ENCODE measurements at regions not wholly inside any gene's neighbourhood (a gene's known extent, or its start where the extent isn't known, plus 50 kb on each side); places are given as distances from the start of the nearest gene placed in this dataset.

GRCh38 chr2:134782107-134782506 lies 56.3 kb upstream of the ACMSD start:
- no peaks in the 10 kb centered on the region for H3K4me1 ChIP-seq (ENCODE audit: control insufficient read depth in 1 of 2, insufficient read depth in 2 of 2, low read depth in 1 of 2, low read length in 1 of 2)
- DNase-seq: no peak
- H3K27ac ChIP-seq (ENCODE audit: low read depth in 2 of 2, low read length in 1 of 2): no peak overlapping the region
- H3K4me2 ChIP-seq: no peak overlapping the region
- H3F3A ChIP-seq (replicated peaks; ENCODE audit: insufficient read depth): no peaks in the 10 kb centered on the region
- no peak overlapping the region for H3K9ac ChIP-seq
- 47% methylated on average over 7 of the region's 7 CpGs for WGBS (ENCODE audit: low lambda C conversion rate)
- no peaks in the 10 kb centered on the region for H4K20me1 ChIP-seq (ENCODE audit: insufficient read depth)
- TF ChIP-seq RXRA (IDR thresholded peaks at IDR 0.05; ENCODE audit: borderline replicate concordance, low read depth) (no peak), POLR2AphosphoS5 (IDR thresholded peaks at IDR 0.05; ENCODE audit: low read depth, low read length) (no peak), EZH2phosphoT487 (IDR thresholded peaks at IDR 0.05; ENCODE audit: borderline replicate concordance, low read depth) (no peak), MAX (IDR thresholded peaks at IDR 0.05; ENCODE audit: low read depth) (no peak), SIN3A (IDR thresholded peaks at IDR 0.05; ENCODE audit: borderline replicate concordance, low read depth, low read length) (no peak), JUND (IDR thresholded peaks at IDR 0.05) (no peak), GATA2 (CRISPR knock-in tag; IDR thresholded peaks at IDR 0.05) (no peak), FOXM1 (IDR thresholded peaks at IDR 0.05; ENCODE audit: low read depth) (no peak), TEAD4 (IDR thresholded peaks at IDR 0.05; ENCODE audit: borderline replicate concordance, insufficient read depth) (no peak), CHD2 (IDR thresholded peaks at IDR 0.05; ENCODE audit: low read length, partially characterized antibody) (no peak), TAF1 (IDR thresholded peaks at IDR 0.05; ENCODE audit: borderline replicate concordance, low read depth, low read length) (no peak), RCOR1 (IDR thresholded peaks at IDR 0.05; ENCODE audit: low read length) (no peak), RFX5 (IDR thresholded peaks at IDR 0.05; ENCODE audit: low read length) (no peak), EP300 (IDR thresholded peaks at IDR 0.05; ENCODE audit: borderline replicate concordance in 1 of 2, low read depth in 1 of 2, low read length in 1 of 2) (no peak), USF2 (IDR thresholded peaks at IDR 0.05; ENCODE audit: borderline replicate concordance, low read depth, low read length) (no peak), FOSL2 (IDR thresholded peaks at IDR 0.05; ENCODE audit: borderline replicate concordance, low read depth) (no peak), RAD21 (IDR thresholded peaks at IDR 0.05; ENCODE audit: low read length) (no peak)
- TF ChIP-seq, protein P1, sequence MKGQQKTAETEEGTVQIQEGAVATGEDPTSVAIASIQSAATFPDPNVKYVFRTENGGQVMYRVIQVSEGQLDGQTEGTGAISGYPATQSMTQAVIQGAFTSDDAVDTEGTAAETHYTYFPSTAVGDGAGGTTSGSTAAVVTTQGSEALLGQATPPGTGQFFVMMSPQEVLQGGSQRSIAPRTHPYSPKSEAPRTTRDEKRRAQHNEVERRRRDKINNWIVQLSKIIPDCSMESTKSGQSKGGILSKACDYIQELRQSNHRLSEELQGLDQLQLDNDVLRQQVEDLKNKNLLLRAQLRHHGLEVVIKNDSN (IDR thresholded peaks at IDR 0.05; ENCODE audit: borderline replicate concordance, low read depth): no peak
- H3K4me3 ChIP-seq (ENCODE audit: low read depth in 2 of 2, low read length in 1 of 2): no peak overlapping the region
- no peaks in the 10 kb centered on the region for H3K27me3 ChIP-seq (ENCODE audit: insufficient read depth)
- no peaks in the 10 kb centered on the region for H3K79me2 ChIP-seq (ENCODE audit: insufficient read depth)
- H3K9me2 ChIP-seq: no peaks in the 10 kb centered on the region
- no peaks in the 10 kb centered on the region for H3K9me3 ChIP-seq
- POLR2A ChIA-PET: no interaction called here
- H2AFZ ChIP-seq (ENCODE audit: low read depth): no peak overlapping the region
- CTCF ChIA-PET: interaction anchor here (0.6 to 1.9 kb wide), 17 partner anchors 15 to 897 kb away, joined by 3 to 11 read pairs (median 3); no protein-coding TSS in a partner anchor
- no peaks in the 10 kb centered on the region for H3K36me3 ChIP-seq (replicated peaks in 1 of 2; ENCODE audit: control insufficient read depth in 1 of 2, insufficient read depth in 2 of 2, low read length in 1 of 2)

GRCh38 chr2:134782792-134783191 lies 55.6 kb upstream of the ACMSD start:
- no peak overlapping the region for H3K9ac ChIP-seq
- peak; percentile 55 for DNase-seq
- POLR2A ChIA-PET: no interaction called here
- H3K36me3 ChIP-seq (replicated peaks in 1 of 2; ENCODE audit: control insufficient read depth in 1 of 2, insufficient read depth in 2 of 2, low read length in 1 of 2): no peaks in the 10 kb centered on the region
- no peaks in the 10 kb centered on the region for H3K4me1 ChIP-seq (ENCODE audit: control insufficient read depth in 1 of 2, insufficient read depth in 2 of 2, low read depth in 1 of 2, low read length in 1 of 2)
- no peak overlapping the region for H2AFZ ChIP-seq (ENCODE audit: low read depth)
- no peaks in the 10 kb centered on the region for H3F3A ChIP-seq (replicated peaks; ENCODE audit: insufficient read depth)
- CTCF ChIA-PET: interaction anchor here (0.6 to 1.9 kb wide), 21 partner anchors 14 to 898 kb away, joined by 3 to 11 read pairs (median 3); no protein-coding TSS in a partner anchor
- no peaks in the 10 kb centered on the region for H3K9me3 ChIP-seq
- no peak overlapping the region for H3K27ac ChIP-seq (ENCODE audit: low read depth in 2 of 2, low read length in 1 of 2)
- no peaks in the 10 kb centered on the region for H3K27me3 ChIP-seq (ENCODE audit: insufficient read depth)
- H3K79me2 ChIP-seq (ENCODE audit: insufficient read depth): no peaks in the 10 kb centered on the region
- H3K4me3 ChIP-seq (ENCODE audit: low read depth in 2 of 2, low read length in 1 of 2): no peak overlapping the region
- no peaks in the 10 kb centered on the region for H3K9me2 ChIP-seq
- H4K20me1 ChIP-seq (ENCODE audit: insufficient read depth): no peaks in the 10 kb centered on the region
- no peak overlapping the region for H3K4me2 ChIP-seq
- 0 out of 2 replicates have a peak, but pooled peaks have one; percentile 16 for TF ChIP-seq PBX3 (IDR thresholded peaks at IDR 0.05)
- TF ChIP-seq, protein P2, sequence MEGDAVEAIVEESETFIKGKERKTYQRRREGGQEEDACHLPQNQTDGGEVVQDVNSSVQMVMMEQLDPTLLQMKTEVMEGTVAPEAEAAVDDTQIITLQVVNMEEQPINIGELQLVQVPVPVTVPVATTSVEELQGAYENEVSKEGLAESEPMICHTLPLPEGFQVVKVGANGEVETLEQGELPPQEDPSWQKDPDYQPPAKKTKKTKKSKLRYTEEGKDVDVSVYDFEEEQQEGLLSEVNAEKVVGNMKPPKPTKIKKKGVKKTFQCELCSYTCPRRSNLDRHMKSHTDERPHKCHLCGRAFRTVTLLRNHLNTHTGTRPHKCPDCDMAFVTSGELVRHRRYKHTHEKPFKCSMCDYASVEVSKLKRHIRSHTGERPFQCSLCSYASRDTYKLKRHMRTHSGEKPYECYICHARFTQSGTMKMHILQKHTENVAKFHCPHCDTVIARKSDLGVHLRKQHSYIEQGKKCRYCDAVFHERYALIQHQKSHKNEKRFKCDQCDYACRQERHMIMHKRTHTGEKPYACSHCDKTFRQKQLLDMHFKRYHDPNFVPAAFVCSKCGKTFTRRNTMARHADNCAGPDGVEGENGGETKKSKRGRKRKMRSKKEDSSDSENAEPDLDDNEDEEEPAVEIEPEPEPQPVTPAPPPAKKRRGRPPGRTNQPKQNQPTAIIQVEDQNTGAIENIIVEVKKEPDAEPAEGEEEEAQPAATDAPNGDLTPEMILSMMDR (IDR thresholded peaks at IDR 0.05): peak; percentile 52
- TF ChIP-seq EP300 (IDR thresholded peaks at IDR 0.05; ENCODE audit: borderline replicate concordance in 1 of 2, low read depth in 1 of 2, low read length in 1 of 2): no peak
- TF ChIP-seq MXI1 (IDR thresholded peaks at IDR 0.05; ENCODE audit: low read depth, low read length): no peak
- TF ChIP-seq RAD21 (IDR thresholded peaks at IDR 0.05; ENCODE audit: low read length): peak; percentile 60
- peak; percentile 29; the same call in 1 of the 2 replicates for TF ChIP-seq SMC3 (IDR thresholded peaks at IDR 0.05; ENCODE audit: low read depth, low read length)
- 20% methylated on average over 3 of the region's 3 CpGs for WGBS (ENCODE audit: low lambda C conversion rate)
